Epidermal melanocyte (primary cell): ENCODE measurements at regions not wholly inside any gene's neighbourhood (a gene's known extent, or its start where the extent isn't known, plus 50 kb on each side); places are given as distances from the start of the nearest gene placed in this dataset.
"Not testable (repeated sequence)": the region's sequence is repeated elsewhere in the genome, so short reads cannot be mapped to it uniquely, and the experiment has no call there.

ENCODE experiments used
- DNase-seq: peaks from one replicate; pipeline ENCODE4 v3.0.0; 2011; ENCODE audit warnings: low spot score; ENCODE audit not compliant: insufficient read length

GRCh38 chr7:67301667-67302066 lies 305.0 kb downstream of the TYW1 start:
- no peak for DNase-seq

GRCh38 chr7:67302113-67303039 lies 305.7 kb downstream of the TYW1 start:
- peak; percentile 97 for DNase-seq

GRCh38 chr7:67304846-67305245 lies 308.2 kb downstream of the TYW1 start:
- DNase-seq = not testable (repeated sequence)

GRCh38 chr7:67306331-67306730 lies 309.7 kb downstream of the TYW1 start:
- DNase-seq = no peak

- DNase-seq = no peak
Measured at GRCh38 chr7:67309764-67310549, 313.3 kb downstream of the TYW1 start.

- DNase-seq = no peak
Measured at GRCh38 chr7:67311901-67312300, 315.3 kb downstream of the TYW1 start.

- no peak for DNase-seq
Measured at GRCh38 chr7:67313213-67313612, 316.6 kb downstream of the TYW1 start.

- not testable (repeated sequence) for DNase-seq
Measured at GRCh38 chr7:67316902-67317301, 320.3 kb downstream of the TYW1 start.

GRCh38 chr7:67328257-67328656 lies 331.6 kb downstream of the TYW1 start:
- DNase-seq = not testable (repeated sequence)

- not testable (repeated sequence) for DNase-seq
Measured at GRCh38 chr7:67335165-67335564, 338.5 kb downstream of the TYW1 start.

GRCh38 chr7:67335663-67336062 lies 339.0 kb downstream of the TYW1 start:
- not testable (repeated sequence) for DNase-seq

GRCh38 chr7:67338545-67338944 lies 341.9 kb downstream of the TYW1 start:
- DNase-seq = not testable (repeated sequence)

GRCh38 chr7:67341153-67341768 lies 344.6 kb downstream of the TYW1 start:
- DNase-seq = no peak

GRCh38 chr7:67343114-67343513 lies 346.5 kb downstream of the TYW1 start:
- DNase-seq = no peak

- DNase-seq = no peak
Measured at GRCh38 chr7:67343572-67343971, 346.9 kb downstream of the TYW1 start.

GRCh38 chr7:67344481-67345193 lies 348.0 kb downstream of the TYW1 start:
- no peak for DNase-seq

- DNase-seq = no peak
Measured at GRCh38 chr7:67346126-67346525, 349.5 kb downstream of the TYW1 start.

- DNase-seq = no peak
Measured at GRCh38 chr7:67346876-67347275, 350.2 kb downstream of the TYW1 start.

- no peak for DNase-seq
Measured at GRCh38 chr7:67348171-67348570, 351.5 kb downstream of the TYW1 start.

- not testable (repeated sequence) for DNase-seq
Measured at GRCh38 chr7:67357653-67358052, 361.0 kb downstream of the TYW1 start.

- not testable (repeated sequence) for DNase-seq
Measured at GRCh38 chr7:67358316-67358715, 361.7 kb downstream of the TYW1 start.
